Endothelial cell of umbilical vein (primary cell): ENCODE measurements at regions not wholly inside any gene's neighbourhood (a gene's known extent, or its start where the extent isn't known, plus 50 kb on each side); places are given as distances from the start of the nearest gene placed in this dataset.

Experiments used
- EZH2 ChIP-seq: IDR thresholded peaks from 2 replicates; pipeline ENCODE4 v1.6.1; 2012; ENCODE audit warnings: borderline replicate concordance, low read depth, mild to moderate bottlenecking, moderate library complexity, low read length, inconsistent platforms; ENCODE audit not compliant: severe bottlenecking
- FOS ChIP-seq: IDR thresholded peaks from 2 replicates; pipeline ENCODE4 v1.6.1; 2011; ENCODE audit warnings: mild to moderate bottlenecking, low read length, moderate library complexity, borderline replicate concordance; ENCODE audit not compliant: insufficient read depth
- JUN ChIP-seq: IDR thresholded peaks from 2 replicates; pipeline ENCODE4 v1.6.1; 2011; ENCODE audit warnings: borderline replicate concordance, low read depth; ENCODE audit not compliant: insufficient read length, insufficient read depth
- POLR2A ChIP-seq: IDR thresholded peaks from 2 replicates; pipeline ENCODE4 v1.6.1; 2012; ENCODE audit warnings: low read depth, mild to moderate bottlenecking, control low read depth, low read length
- POLR2AphosphoS5 ChIP-seq: IDR thresholded peaks from 2 replicates; pipeline ENCODE4 v1.6.1; 2012; ENCODE audit warnings: low read depth, mild to moderate bottlenecking, control low read depth, low read length, moderate library complexity; ENCODE audit not compliant: insufficient read depth
- TF ChIP-seq, protein P1 (sequence below), 2 donors: IDR thresholded peaks; 1 replicate in 1 of 2; 2 replicates in 1 of 2; pipeline ENCODE4 v1.5.1; 2011; ENCODE audit warnings: low read length in 2 of 2, mild to moderate bottlenecking in 2 of 2, moderate library complexity in 2 of 2, control low read depth in 1 of 2, inconsistent platforms in 1 of 2, low read depth in 1 of 2; ENCODE audit not compliant: insufficient read depth in 1 of 2; ENCODE audit errors: extremely low read depth in 1 of 2
- TF ChIP-seq, protein P2 (sequence below): IDR thresholded peaks from 2 replicates; pipeline ENCODE4 v1.6.1; 2011; ENCODE audit not compliant: insufficient read depth, insufficient read length

DNA sequence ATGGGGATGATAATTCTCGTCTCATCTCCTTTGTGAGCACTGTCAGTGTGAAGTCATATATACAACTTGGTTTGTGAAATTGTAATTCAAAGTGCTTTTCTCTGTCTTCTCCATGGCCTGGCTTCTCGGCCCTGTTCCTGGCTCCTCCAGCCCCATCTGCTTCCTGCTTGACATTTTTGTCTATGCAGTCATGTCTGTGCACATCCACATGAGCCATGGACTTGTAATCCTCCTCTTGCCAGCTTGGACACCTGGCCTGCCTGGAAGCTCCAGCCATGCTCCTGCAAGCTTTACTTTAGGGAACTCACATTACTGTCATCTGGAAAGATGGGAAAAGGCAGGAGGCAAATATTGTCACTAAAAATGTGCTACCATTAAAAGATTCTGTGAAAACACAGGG, 576.0 kb upstream of the DPP6 start:
- TF ChIP-seq POLR2AphosphoS5 (no peak), JUN (no peak), POLR2A (no peak), FOS (no peak), EZH2 (no peak)
- TF ChIP-seq, protein P1, sequence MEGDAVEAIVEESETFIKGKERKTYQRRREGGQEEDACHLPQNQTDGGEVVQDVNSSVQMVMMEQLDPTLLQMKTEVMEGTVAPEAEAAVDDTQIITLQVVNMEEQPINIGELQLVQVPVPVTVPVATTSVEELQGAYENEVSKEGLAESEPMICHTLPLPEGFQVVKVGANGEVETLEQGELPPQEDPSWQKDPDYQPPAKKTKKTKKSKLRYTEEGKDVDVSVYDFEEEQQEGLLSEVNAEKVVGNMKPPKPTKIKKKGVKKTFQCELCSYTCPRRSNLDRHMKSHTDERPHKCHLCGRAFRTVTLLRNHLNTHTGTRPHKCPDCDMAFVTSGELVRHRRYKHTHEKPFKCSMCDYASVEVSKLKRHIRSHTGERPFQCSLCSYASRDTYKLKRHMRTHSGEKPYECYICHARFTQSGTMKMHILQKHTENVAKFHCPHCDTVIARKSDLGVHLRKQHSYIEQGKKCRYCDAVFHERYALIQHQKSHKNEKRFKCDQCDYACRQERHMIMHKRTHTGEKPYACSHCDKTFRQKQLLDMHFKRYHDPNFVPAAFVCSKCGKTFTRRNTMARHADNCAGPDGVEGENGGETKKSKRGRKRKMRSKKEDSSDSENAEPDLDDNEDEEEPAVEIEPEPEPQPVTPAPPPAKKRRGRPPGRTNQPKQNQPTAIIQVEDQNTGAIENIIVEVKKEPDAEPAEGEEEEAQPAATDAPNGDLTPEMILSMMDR (IDR thresholded peaks at IDR 0.05; ENCODE audit: extremely low read depth in 1 of 2, insufficient read depth in 1 of 2, low read depth in 1 of 2, low read length in 2 of 2): no peak
- TF ChIP-seq, protein P2, sequence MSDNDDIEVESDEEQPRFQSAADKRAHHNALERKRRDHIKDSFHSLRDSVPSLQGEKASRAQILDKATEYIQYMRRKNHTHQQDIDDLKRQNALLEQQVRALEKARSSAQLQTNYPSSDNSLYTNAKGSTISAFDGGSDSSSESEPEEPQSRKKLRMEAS: no peak
